ENCODE measurements at regions not wholly inside any gene's neighbourhood (a gene's known extent, or its start where the extent isn't known, plus 50 kb on each side); places are given as distances from the start of the nearest gene placed in this dataset.

GRCh38 chr2:15096873-15097272 is 464.3 kb downstream of the NBAS start:
- TF ChIP-seq ARNTL (CRISPR knock-in tag; IDR thresholded peaks at IDR 0.05; ENCODE audit: borderline replicate concordance, low read depth) (no peak), ESRRG (CRISPR knock-in tag; IDR thresholded peaks at IDR 0.05) (no peak)
